HG03175 (cell line): ENCODE measurements at regions not wholly inside any gene's neighbourhood (a gene's known extent, or its start where the extent isn't known, plus 50 kb on each side); places are given as distances from the start of the nearest gene placed in this dataset.
"Not testable (repeated sequence)": the region's sequence is repeated elsewhere in the genome, so short reads cannot be mapped to it uniquely, and the experiment has no call there.

ENCODE experiments used
- ATAC-seq: cut with Tn5 transposase; IDR thresholded peaks from one replicate; pipeline ENCODE4 v1.9.1; 2021; ENCODE audit warnings: mild to moderate bottlenecking, moderate library complexity; ENCODE audit not compliant: unreplicated experiment

DNA sequence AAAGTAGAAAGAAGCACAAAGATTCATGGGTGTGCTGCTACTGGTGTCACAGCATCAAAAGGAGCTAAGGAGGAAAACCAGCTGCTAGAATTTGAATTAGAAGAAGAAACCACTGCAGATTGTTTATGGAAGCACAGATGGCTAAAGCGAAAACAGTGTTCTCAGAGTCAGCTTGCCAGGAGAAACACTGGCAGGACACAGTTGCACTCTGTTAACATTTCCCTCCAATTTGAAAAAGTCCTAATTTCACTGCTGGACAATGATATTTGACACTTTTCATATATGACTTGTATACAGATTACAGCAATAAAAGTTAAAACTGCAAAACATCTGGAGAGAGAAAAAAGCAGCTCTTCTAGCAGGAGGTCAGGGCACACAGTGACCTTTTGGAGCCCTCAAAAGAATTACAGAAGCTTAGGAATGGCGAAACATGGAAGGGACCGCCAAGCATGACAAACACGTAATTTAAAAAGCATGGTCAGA is 314.5 kb downstream of the COL12A1 start:
- no peak for ATAC-seq

DNA sequence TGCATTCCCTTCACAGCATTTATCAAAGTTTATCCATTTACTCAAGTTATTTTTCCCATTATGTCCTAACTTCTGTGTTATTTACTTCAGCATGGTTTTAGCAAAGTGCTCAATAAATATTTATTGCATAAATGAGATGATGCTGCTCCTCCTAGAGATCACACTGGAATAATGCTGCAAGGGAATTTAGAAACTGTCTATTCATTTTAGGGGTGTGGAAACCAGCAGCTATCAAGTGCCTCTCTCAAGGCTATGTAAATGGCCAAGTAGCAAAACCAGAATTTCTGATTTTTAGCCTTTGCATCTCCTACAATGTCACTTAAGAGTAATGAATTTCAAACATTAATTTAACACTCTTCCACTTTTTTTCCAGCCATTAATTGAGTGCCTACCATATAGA is 316.2 kb downstream of the COL12A1 start:
- no peak for ATAC-seq

DNA sequence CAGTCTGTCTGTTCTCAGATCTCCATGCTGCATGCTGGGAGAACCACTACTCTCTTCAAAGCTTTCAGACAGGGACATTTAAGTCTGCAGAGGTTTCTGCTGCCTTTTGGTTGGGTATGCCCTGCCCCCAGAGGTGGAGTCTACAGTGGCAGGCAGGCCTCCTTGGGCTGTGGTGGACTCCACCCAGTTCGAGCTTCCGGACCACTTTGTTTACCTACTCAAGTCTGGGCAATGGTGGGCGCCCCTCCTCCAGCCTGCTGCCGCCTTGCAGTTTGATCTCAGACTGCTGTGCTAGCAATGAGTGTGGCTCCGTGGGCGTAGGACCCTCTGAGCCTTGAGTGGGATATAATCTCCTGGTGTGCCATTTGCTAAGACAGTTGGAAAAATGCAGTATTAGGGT is 317.1 kb downstream of the COL12A1 start:
- not testable (repeated sequence) for ATAC-seq

DNA sequence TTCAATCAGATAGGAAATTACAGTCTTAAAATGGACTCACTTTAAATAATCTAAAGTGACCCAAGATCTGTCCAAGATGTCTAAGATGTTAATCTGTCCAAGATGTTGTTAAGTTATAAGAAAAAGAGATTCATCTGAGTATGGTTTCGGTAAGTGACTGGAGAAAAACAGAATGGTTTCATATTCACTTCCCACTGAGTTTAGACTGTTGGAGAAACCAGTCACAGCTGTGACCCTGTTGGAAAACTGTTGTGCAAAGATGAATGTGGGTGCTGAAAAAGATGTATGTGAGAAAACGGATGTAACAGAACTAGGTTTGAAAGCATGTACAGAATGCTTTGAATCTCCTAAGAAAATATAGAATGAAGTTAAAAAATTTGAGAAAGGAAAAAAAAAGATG is 325.9 kb downstream of the COL12A1 start:
- ATAC-seq, result no peak

DNA sequence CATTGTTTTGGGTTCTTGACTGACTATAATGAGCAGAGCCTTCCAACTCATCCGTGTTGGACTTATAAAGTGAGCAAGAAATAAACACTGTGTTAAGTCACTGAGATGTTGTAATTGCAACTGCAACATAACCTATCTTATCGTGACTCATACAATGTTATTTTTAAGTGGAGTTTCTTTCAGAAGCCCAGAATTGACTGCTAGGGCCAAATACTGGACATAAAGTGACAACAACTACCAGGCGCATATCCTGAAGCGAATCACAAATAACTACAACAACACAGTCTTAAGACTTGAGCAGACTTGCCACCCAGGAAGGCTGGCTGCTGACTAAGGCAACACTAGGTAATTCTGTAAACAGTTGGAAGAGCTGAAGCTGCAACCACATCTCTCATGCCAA is 326.6 kb downstream of the COL12A1 start:
- no peak for ATAC-seq

DNA sequence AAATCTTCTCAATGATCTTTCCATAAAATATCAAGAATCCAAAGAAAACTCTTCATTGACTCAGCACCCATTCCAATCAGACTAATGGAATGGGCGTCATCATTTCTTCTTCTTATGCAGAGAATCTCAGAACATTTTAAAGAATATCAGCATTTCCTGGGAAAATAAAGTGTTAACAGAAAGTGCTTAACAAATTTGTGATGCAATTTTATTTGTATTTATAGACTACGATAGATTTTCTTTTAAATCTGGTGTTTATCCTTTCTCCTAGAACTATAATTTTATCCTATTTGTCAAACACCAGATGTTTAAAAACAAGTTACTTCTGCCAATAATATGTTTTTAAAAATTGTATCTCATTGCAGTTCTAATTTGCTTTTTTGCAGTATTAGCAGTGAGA is 330.7 kb downstream of the COL12A1 start:
- ATAC-seq, result no peak

DNA sequence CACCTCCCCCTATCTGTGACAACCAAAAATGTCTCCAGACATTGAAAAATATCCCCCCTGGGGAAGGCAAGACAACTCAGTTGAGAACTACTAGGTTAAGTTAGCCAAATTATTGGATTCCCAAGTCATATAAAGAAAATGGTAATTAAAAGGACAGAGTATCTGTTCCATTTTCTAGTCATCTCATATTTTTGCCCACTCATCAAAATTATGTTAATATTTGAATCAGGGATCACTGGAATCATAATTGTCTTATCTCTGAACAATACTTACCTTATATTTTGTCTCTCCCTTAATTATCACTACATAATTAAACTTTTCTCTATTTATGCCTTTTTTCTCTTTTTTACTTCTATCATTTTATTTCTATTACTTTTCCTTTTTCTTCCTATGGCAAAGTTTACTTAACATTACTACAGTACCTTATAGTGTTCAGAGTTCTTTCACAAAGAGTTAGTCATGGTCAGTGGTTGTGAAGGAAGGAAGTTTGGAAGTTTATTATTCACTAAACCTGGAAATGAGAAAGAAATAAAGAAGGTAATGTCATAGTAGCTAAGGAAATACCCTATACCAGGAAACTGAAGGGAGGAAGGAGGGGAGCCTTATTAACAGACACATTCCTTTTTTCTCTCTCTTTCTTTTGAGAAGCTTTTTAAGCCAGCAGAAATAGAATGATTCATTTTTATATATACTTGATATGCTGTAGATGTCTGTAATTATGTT is 332.9 kb downstream of the COL12A1 start:
- no peak for ATAC-seq

DNA sequence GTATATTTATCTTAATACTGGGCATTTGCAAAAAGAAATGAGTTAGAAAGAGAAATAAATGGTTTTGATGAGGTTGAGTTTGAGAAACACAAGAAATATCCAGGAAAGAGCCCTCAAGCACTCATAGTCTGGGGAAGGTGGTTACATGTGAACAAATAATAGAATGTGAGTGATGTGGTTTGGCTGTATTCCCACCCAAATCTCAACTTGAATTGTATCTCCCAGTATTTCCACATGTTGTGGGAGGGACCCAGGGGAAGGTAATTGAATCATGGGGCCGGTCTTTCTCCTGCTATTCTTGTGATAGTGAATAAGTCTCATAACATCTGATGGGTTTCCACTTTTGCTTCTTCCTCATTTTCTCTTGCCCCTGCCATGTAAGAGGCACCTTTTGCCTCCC is 334.1 kb downstream of the COL12A1 start:
- ATAC-seq, result no peak

DNA sequence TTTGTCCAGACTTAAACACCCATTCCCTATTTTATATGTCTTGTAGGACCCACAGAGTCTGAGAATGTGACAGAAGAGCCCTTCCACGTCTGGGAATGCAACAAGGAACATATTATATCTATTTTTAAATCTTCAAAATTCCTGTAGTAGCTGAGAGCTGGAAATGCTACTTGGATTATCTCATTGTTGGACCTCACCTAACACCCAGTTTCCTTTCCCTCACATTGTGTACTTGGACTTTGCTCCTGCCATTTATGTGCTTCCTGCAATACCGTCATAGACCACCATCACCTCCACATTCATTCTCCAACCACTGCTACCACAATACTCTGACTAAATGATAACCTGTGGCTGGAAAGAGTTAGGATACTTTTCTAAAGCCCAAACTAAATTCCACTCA is 335.4 kb downstream of the COL12A1 start:
- ATAC-seq, result peak; percentile 69

DNA sequence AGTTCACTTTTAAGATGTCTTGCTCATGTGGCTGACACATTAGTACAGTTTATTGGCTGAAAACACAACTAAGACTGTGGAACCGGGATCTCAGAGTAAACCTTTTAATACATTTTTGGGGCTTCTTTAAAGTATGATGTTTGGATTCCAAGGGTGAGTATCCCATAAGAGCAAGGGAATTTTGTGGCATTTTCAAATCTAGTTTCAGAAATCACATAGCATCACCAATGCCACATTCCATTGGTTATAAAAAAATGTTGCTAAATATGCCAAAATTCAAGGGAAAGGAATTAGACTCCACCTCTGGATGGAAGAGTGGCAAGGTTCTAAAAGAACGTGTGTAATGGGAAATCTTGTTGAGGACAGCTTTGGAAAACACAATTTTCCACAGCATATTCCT is 338.6 kb downstream of the COL12A1 start:
- no peak for ATAC-seq

DNA sequence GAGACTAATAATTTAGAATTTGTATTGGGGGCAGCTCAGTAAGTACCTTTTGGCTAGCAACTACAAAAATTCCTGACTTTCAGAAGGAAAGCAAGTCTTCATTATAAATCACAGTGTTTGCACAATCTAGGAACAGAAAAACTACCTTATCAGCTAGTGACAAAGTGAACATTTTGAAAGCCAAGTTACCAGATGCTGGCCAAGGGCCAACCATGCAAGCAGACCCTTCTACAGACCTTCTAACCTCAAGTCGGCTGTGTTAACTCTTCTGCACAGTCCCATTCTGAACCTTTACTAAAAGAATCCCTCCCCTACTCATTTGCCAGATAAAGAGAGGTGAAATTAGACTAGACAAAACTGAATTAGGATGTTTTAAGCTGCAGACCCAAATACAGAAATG is 341.9 kb downstream of the COL12A1 start:
- no peak for ATAC-seq

DNA sequence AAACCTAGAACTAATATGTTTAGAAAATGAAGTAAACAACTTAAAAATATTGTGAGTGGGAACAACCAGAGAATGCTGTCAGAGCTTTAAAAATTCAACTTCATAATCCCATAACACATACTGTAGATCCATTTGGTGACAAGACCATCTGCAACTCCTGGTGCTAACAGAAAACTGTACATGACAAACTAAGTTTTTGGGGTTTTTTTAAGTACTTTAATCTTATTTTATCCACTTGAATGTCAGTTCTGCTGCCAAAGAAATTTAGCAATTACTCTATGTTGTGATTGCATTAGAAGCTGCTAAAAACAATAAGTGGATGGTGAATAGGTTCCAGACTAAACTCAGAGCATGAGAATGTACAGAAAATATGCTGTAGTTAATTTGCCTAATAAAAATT is 345.4 kb downstream of the COL12A1 start:
- ATAC-seq, result no peak

DNA sequence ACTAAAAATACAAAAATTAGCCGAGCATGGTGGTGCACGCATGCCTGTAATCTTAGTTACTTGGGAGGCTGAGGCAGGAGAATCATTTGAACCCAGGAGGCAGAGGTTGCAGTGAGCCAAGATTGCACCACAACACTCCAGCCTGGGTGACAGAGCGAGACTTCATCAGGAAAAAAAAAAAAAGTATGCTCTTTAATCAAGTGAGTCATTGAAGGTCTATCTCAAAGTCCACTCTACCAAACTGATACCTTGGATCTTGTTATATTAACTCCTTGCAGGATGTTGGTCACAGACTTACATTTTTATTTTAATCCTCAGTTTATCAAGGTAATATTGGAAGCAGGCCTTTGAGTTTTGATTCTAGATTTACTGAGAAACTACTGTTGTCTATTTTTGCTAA is 348.7 kb downstream of the COL12A1 start:
- no peak for ATAC-seq

DNA sequence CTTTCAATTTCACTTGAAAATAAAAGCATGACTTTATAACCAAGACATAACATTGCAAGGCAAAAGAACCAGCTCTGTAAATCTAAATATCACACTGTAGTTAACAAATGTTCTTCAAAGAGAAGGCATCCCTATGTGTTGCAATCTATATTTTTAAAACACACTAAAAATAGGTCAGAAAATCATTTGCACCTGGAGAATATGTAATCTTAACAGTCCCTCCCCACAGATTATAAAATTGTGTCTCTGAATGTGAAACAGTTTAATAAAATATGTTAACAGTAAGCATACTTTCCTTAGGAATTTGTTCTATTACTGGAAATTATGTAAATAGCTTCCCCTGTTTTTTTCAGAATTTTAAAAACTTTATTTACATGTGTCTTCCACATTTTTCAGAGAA is 351.9 kb downstream of the COL12A1 start:
- no peak for ATAC-seq

DNA sequence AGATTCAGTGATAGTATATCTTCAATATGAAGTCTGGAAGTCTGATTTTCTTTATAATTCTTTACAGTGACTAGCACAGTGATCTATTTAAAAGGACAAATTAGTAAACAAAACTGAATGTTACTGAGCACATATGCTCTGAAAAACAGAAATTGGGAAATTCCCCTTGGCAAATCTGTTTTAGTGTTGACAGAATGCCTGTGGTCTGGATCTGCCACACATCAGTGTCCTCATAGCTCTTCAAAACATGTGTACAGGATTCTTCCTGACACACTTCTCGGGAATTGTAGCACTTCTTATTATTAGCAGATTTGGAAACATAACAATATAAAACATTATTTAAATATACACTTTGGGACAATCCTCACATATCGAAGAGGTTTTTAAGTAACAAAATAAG is 354.3 kb downstream of the COL12A1 start:
- ATAC-seq, result no peak

DNA sequence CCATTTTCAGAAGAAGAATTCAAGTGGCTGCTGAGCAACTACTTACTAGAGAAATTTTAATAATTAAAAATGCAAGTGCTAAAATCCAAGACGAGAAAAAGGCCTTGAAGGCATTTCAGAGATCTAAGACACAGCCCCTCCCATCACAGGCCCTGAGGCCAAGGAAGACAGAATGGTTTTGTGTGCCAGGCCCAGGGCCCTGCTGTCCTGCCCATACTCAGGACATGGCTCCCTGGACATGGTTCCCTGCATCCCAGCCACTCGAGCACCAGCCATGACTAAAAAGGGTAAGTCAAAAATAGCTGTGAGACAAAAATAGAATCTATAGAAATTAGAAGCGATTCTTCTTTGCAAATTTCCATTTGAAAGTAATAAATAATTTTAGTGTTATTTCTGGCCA is 364.9 kb downstream of the COL12A1 start:
- no peak for ATAC-seq

DNA sequence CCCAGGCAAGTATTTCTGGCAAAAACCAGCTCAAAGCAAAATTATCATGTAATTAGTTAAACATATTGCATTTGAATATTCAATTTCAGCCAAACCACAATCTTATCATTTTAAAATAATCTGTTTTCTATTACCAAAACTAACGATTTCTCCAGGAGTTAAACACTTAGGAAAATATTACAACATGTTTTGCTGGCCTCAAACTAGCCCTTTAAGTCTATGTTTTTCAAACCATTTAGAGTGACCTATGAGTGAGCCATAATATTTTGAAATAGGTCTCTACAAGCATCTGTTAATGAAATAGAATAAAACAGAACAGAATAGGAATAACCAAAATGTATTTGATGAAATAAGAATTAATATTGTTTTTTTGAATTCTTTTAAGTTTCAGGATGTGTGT is 370.9 kb downstream of the COL12A1 start:
- no peak for ATAC-seq

DNA sequence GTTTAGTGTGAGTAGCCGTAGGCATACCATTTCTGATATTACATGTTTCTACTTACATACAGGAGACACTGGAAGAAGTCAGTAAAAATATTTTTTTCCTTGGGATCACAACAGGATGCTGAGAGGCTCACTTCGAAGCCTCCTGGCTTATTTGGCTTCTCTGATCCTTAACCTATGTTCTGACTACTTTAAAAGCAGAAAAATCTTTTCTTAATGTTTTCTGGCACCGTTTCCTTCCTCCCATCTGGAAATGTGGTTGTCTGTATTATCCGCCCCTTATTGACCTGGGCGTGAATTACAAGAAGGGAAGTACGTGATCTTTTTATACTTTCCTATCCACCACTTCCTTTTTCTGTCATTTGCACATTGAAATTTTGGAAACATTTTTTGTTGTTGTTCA is 379.6 kb downstream of the COL12A1 start:
- no peak for ATAC-seq

DNA sequence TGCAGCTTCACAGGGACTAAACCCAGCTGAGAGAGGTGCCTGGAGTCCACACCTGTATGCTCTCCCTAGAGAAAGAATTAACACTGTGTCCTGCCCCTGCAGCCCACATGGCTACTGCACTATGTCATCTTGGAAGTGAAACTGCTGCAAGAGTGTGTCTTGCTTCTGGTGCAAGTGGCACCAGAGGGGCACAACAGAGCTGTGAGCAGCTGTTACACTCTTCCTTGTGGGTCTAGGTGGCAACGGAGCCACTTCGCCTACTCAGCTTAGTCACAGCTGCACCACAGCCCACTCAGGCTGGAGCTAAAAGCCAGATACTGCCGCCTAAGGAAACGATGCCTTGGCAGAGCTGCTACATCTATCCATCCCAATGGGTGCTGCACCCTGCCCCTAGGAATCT is 391.4 kb downstream of the COL12A1 start:
- ATAC-seq, result no peak

DNA sequence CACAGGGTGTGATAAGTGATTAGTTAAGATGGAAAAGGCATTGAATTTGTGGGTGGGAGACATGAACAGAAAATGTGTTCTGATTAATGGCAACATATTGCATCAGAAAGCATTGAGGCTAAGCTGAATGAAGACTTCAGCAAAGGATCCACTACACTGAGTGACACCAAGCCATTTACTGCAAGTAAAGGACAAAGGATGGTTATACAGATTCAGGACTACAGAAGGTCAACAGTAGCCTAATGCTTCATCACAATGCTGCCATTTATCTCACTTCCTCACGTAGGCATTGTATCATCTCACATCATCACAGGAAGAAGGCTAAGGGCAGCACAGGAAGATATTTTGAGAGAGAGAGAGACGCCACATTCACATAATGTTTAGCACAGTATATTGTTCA is 398.2 kb downstream of the COL12A1 start:
- ATAC-seq, result no peak

DNA sequence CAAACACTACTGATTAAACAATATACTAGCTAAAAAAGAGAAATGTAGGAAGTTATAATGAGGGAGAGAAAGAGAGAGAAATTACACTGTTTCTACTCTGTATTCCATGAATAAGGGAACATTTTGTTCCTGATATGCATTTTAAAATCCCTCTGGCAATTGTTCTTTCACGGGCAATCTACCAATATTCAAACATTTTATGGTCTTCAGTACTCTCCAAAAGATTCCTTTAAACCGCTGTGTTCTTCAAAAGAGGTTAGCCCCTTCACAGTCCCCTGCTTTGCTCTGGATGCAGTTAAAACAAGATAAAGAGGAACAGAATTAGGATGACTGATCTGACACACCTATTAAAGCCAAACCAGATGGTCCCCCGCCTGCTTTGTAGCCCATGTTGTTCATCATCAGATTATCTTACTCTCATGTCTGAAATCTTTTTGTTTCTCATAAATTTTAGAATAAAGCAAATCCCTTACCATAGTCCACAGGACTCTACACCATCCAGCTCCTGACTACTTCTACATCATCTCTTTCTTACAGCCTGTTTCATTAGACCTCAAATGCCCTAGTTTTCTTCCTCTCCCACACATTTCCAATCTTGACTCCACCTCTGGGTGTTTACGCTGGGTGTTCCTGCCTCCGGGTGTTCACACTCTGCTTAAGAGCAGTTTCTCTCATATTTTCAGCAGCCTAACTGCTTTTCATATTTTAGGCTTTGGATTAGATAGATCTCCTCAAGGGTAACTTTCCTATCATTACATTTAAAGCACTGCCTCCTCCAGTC is 399.7 kb downstream of the COL12A1 start:
- no peak for ATAC-seq

DNA sequence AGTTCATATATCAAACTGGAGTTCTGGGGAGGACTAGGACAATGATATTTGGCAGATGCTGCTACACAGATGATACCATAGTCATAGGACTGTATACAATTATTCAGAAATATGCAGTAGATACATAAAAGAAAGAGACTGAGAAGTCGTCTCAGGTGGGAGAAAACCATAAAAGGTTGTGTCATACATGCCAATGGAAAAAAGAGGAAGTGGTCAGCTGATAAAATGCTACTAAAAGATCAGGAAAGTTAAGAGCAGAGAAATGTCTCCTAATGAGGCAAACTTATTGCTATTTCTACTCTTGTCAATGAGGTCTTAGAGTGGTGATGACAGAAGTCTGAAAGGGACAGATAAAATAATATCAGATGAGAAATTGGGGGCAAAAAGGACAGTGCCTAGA is 407.6 kb downstream of the COL12A1 start:
- ATAC-seq, result no peak
